MG63 (cell line): ENCODE measurements at regions not wholly inside any gene's neighbourhood (a gene's known extent, or its start where the extent isn't known, plus 50 kb on each side); places are given as distances from the start of the nearest gene placed in this dataset.

Experiments
- DNase-seq: peaks from one replicate; pipeline ENCODE4 v3.0.0-alpha.2; 2020
- H3K27me3 ChIP-seq: fragments of 250-450 bp; sonication (Bioruptor Pico); 2 replicates; pipeline ENCODE4 v1.5.1; 2020; ENCODE audit warnings: mild to moderate bottlenecking, moderate library complexity
- H3K36me3 ChIP-seq: fragments of 250-450 bp; sonication (Bioruptor Pico); 2 replicates; pipeline ENCODE4 v1.5.1; 2020; ENCODE audit warnings: mild to moderate bottlenecking, moderate library complexity
- H3K4me3 ChIP-seq: fragments of 250-450 bp; sonication (Bioruptor Pico); 2 replicates; pipeline ENCODE4 v1.5.1; 2020; ENCODE audit warnings: mild to moderate bottlenecking, moderate library complexity
- H3K9me3 ChIP-seq: fragments of 250-450 bp; sonication (Bioruptor Pico); 2 replicates; pipeline ENCODE4 v1.5.1; 2020; ENCODE audit warnings: mild to moderate bottlenecking, moderate library complexity

- Histone ChIP-seq H3K36me3 (no peaks in the 10 kb centered on the region), H3K4me3 (no peak overlapping the region), H3K27me3 (no peaks in the 10 kb centered on the region), H3K9me3 (peaks cover 10% of the 10 kb centered on the region)
- no peak for DNase-seq
These were observed 155.1 kb upstream of the RAI14 start for GRCh38 chr5:34501016-34501415.

- H3K36me3 ChIP-seq, result no peaks in the 10 kb centered on the region
- no peaks in the 10 kb centered on the region for H3K27me3 ChIP-seq
- peaks cover 14% of the 10 kb centered on the region for H3K9me3 ChIP-seq
- no peak overlapping the region for H3K4me3 ChIP-seq
- DNase-seq, result no peak
These were observed 154.3 kb upstream of the RAI14 start for GRCh38 chr5:34501840-34502239.

- DNase-seq, result no peak
- H3K36me3 ChIP-seq, result no peaks in the 10 kb centered on the region
- no peak overlapping the region for H3K4me3 ChIP-seq
- H3K9me3 ChIP-seq, result peaks cover 14% of the 10 kb centered on the region
- H3K27me3 ChIP-seq, result no peaks in the 10 kb centered on the region
These were observed 153.5 kb upstream of the RAI14 start for GRCh38 chr5:34502581-34502980.

GRCh38 chr5:34503379-34504253, 152.5 kb upstream of the RAI14 start:
- Histone ChIP-seq H3K9me3 (peaks cover 14% of the 10 kb centered on the region), H3K36me3 (no peaks in the 10 kb centered on the region)
- no peak for DNase-seq

GRCh38 chr5:34504967-34505366, 151.2 kb upstream of the RAI14 start:
- Histone ChIP-seq H3K4me3 (no peak overlapping the region), H3K27me3 (no peaks in the 10 kb centered on the region), H3K9me3 (peaks cover 14% of the 10 kb centered on the region)

More at GRCh38 chr5:34503379-34504253, 152.5 kb upstream of the RAI14 start:
- no peak overlapping the region for H3K4me3 ChIP-seq
- H3K27me3 ChIP-seq, result no peaks in the 10 kb centered on the region

GRCh38 chr5:34505731-34506130, 150.4 kb upstream of the RAI14 start:
- no peaks in the 10 kb centered on the region for H3K36me3 ChIP-seq
- H3K27me3 ChIP-seq, result no peaks in the 10 kb centered on the region
- peaks cover 14% of the 10 kb centered on the region for H3K9me3 ChIP-seq
- no peak overlapping the region for H3K4me3 ChIP-seq
- no peak for DNase-seq

More at GRCh38 chr5:34504967-34505366, 151.2 kb upstream of the RAI14 start:
- H3K36me3 ChIP-seq, result no peaks in the 10 kb centered on the region
- DNase-seq, result no peak

- no peak for DNase-seq
- Histone ChIP-seq H3K4me3 (no peak overlapping the region), H3K27me3 (no peaks in the 10 kb centered on the region), H3K36me3 (no peaks in the 10 kb centered on the region), H3K9me3 (peaks cover 14% of the 10 kb centered on the region)
These were observed 148.2 kb upstream of the RAI14 start for GRCh38 chr5:34507933-34508332.

- Histone ChIP-seq H3K4me3 (no peak overlapping the region), H3K27me3 (no peaks in the 10 kb centered on the region), H3K9me3 (peaks cover 14% of the 10 kb centered on the region), H3K36me3 (no peaks in the 10 kb centered on the region)
- DNase-seq, result no peak
These were observed 146.7 kb upstream of the RAI14 start for GRCh38 chr5:34509392-34509791.

- Histone ChIP-seq H3K36me3 (no peaks in the 10 kb centered on the region), H3K9me3 (peaks cover 11% of the 10 kb centered on the region), H3K27me3 (no peaks in the 10 kb centered on the region), H3K4me3 (no peak overlapping the region)
- DNase-seq, result no peak
These were observed 146.1 kb upstream of the RAI14 start for GRCh38 chr5:34510002-34510401.

- Histone ChIP-seq H3K4me3 (no peak overlapping the region), H3K27me3 (no peaks in the 10 kb centered on the region), H3K36me3 (no peaks in the 10 kb centered on the region), H3K9me3 (peaks cover 4% of the 10 kb centered on the region; the same call in 1 of the 2 replicates)
- no peak for DNase-seq
These were observed 145.1 kb upstream of the RAI14 start for GRCh38 chr5:34511063-34511462.

- Histone ChIP-seq H3K36me3 (no peaks in the 10 kb centered on the region), H3K4me3 (no peak overlapping the region), H3K9me3 (no peaks in the 10 kb centered on the region), H3K27me3 (no peaks in the 10 kb centered on the region)
- DNase-seq, result no peak
These were observed 144.6 kb upstream of the RAI14 start for GRCh38 chr5:34511481-34511880.

GRCh38 chr5:34511915-34512314, 144.2 kb upstream of the RAI14 start:
- Histone ChIP-seq H3K36me3 (no peaks in the 10 kb centered on the region), H3K27me3 (no peaks in the 10 kb centered on the region), H3K4me3 (no peak overlapping the region), H3K9me3 (no peaks in the 10 kb centered on the region)
- no peak for DNase-seq

- Histone ChIP-seq H3K36me3 (no peaks in the 10 kb centered on the region), H3K27me3 (no peaks in the 10 kb centered on the region), H3K9me3 (no peaks in the 10 kb centered on the region), H3K4me3 (no peak overlapping the region)
- DNase-seq, result no peak
These were observed 140.0 kb upstream of the RAI14 start for GRCh38 chr5:34516166-34516565.

- H3K36me3 ChIP-seq, result no peaks in the 10 kb centered on the region
- DNase-seq, result no peak
- H3K27me3 ChIP-seq, result no peaks in the 10 kb centered on the region
- no peak overlapping the region for H3K4me3 ChIP-seq
- no peaks in the 10 kb centered on the region for H3K9me3 ChIP-seq
These were observed 139.4 kb upstream of the RAI14 start for GRCh38 chr5:34516686-34517085.

GRCh38 chr5:34517249-34517648, 138.9 kb upstream of the RAI14 start:
- Histone ChIP-seq H3K27me3 (no peaks in the 10 kb centered on the region), H3K4me3 (no peak overlapping the region), H3K9me3 (no peaks in the 10 kb centered on the region), H3K36me3 (no peaks in the 10 kb centered on the region)
- DNase-seq, result peak; percentile 57

GRCh38 chr5:34519489-34520220, 136.5 kb upstream of the RAI14 start:
- Histone ChIP-seq H3K4me3 (no peak overlapping the region), H3K36me3 (no peaks in the 10 kb centered on the region; the same call in 1 of the 2 replicates), H3K9me3 (no peaks in the 10 kb centered on the region), H3K27me3 (no peaks in the 10 kb centered on the region)
- peak; percentile 38 for DNase-seq

- H3K36me3 ChIP-seq, result no peaks in the 10 kb centered on the region; the same call in 1 of the 2 replicates
- H3K9me3 ChIP-seq, result no peaks in the 10 kb centered on the region
- H3K27me3 ChIP-seq, result no peaks in the 10 kb centered on the region
These were observed 134.4 kb upstream of the RAI14 start for GRCh38 chr5:34521628-34522290.

More at GRCh38 chr5:34521628-34522290, 134.4 kb upstream of the RAI14 start:
- DNase-seq, result no peak
- H3K4me3 ChIP-seq, result no peak overlapping the region
